ENCODE measurements at regions not wholly inside any gene's neighbourhood (a gene's known extent, or its start where the extent isn't known, plus 50 kb on each side); places are given as distances from the start of the nearest gene placed in this dataset.

GRCh38 chr2:107322416-107322815, 436.4 kb upstream of the ST6GAL2 start:
- no peak for FAIRE-seq
- no peak overlapping the region for H3K27ac ChIP-seq (ENCODE audit: extremely low read depth, low read depth, low read length)
- no peak overlapping the region for H3K4me2 ChIP-seq (ENCODE audit: insufficient read depth, low read length)
- no peak for TF ChIP-seq ZNF23 (CRISPR knock-in tag; IDR thresholded peaks at IDR 0.05)
- TF ChIP-seq, protein P1, sequence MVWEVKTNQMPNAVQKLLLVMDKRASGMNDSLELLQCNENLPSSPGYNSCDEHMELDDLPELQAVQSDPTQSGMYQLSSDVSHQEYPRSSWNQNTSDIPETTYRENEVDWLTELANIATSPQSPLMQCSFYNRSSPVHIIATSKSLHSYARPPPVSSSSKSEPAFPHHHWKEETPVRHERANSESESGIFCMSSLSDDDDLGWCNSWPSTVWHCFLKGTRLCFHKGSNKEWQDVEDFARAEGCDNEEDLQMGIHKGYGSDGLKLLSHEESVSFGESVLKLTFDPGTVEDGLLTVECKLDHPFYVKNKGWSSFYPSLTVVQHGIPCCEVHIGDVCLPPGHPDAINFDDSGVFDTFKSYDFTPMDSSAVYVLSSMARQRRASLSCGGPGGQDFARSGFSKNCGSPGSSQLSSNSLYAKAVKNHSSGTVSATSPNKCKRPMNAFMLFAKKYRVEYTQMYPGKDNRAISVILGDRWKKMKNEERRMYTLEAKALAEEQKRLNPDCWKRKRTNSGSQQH (CRISPR knock-in tag; IDR thresholded peaks at IDR 0.05), result no peak
- no peak for TF ChIP-seq ZNF589 (CRISPR knock-in tag; IDR thresholded peaks at IDR 0.05; ENCODE audit: low read depth)
- TF ChIP-seq ZNF146 (CRISPR knock-in tag; IDR thresholded peaks at IDR 0.05; ENCODE audit: unreplicated experiment), result no peak
- TF ChIP-seq ZNF253 (CRISPR knock-in tag; conservative IDR thresholded peaks at IDR 0.05), result no peak
- no peak for TF ChIP-seq NR2C1 (IDR thresholded peaks at IDR 0.05)
- no peak for TF ChIP-seq NR2C1 (tag; IDR thresholded peaks at IDR 0.05)
- no peak for TF ChIP-seq KLF13 (tag; IDR thresholded peaks at IDR 0.05; ENCODE audit: borderline replicate concordance, low read depth)
- no peak for TF ChIP-seq ZNF707 (CRISPR knock-in tag; conservative IDR thresholded peaks at IDR 0.05)
- H3K4me1 ChIP-seq (replicated peaks in 1 of 2; ENCODE audit: control insufficient read depth in 2 of 2, insufficient read depth in 2 of 2, low read length in 2 of 2), result no peaks in the 10 kb centered on the region
- no peak overlapping the region for H2AFZ ChIP-seq (ENCODE audit: low read depth, low read length)
- 0% methylated on average over 6 of the region's 6 CpGs for WGBS (ENCODE audit: insufficient coverage, low coverage, missing lambda C conversion rate)
- no peak for ATAC-seq
- POLR2A ChIA-PET, result no interaction called here
- no TSS peak for BruUV-seq (replicated peaks)
- H3K9ac ChIP-seq (ENCODE audit: insufficient read depth in 1 of 2, low read depth in 2 of 2, low read length in 2 of 2), result no peak overlapping the region
- CTCF ChIA-PET (ENCODE audit: low intra/inter-chr PET ratio), result no interaction called here
- H3K9me1 ChIP-seq (ENCODE audit: control insufficient read depth, insufficient read depth, low read length), result no peaks in the 10 kb centered on the region
- in situ Hi-C loops (cut with MboI) (no loop called here), intact Hi-C loops (cut with micrococcal nuclease) (no loop called here)
- H3K36me3 ChIP-seq (ENCODE audit: control insufficient read depth, insufficient read depth, low read length), result no peaks in the 10 kb centered on the region
- no peak overlapping the region for H3K4me3 ChIP-seq
- no peak for DNase-seq (ENCODE audit: extremely low read depth in 1 of 4, low spot score in 3 of 4)
- H3K27me3 ChIP-seq (ENCODE audit: control insufficient read depth in 2 of 2, insufficient read depth in 2 of 2, low read length in 2 of 2), result no peaks in the 10 kb centered on the region
- H3K79me2 ChIP-seq (ENCODE audit: control insufficient read depth, insufficient read depth, low read length), result no peaks in the 10 kb centered on the region
- no peaks in the 10 kb centered on the region for H3K9me3 ChIP-seq (replicated peaks; ENCODE audit: control insufficient read depth, insufficient read depth, low read depth, low read length)
- no peaks in the 10 kb centered on the region for H4K20me1 ChIP-seq (replicated peaks; ENCODE audit: control insufficient read depth, insufficient read depth, low read length)

All from K562 (cell line).